Femur (tissue), 1 donor: ENCODE measurements at regions not wholly inside any gene's neighbourhood (a gene's known extent, or its start where the extent isn't known, plus 50 kb on each side); places are given as distances from the start of the nearest gene placed in this dataset.
"Not testable (repeated sequence)": the region's sequence is repeated elsewhere in the genome, so short reads cannot be mapped to it uniquely, and the experiment has no call there.

ENCODE experiments used
- DNase-seq: peaks from one replicate; pipeline ENCODE4 v3.0.0-alpha.2; 2017

GRCh38 chr6:110558575-110558974, 82.2 kb upstream of the SLC22A16 start:
- DNase-seq, result no peak

- no peak for DNase-seq
Measured at GRCh38 chr6:110557199-110557598, 80.8 kb upstream of the SLC22A16 start.

GRCh38 chr6:110556317-110557110, 80.1 kb upstream of the SLC22A16 start:
- DNase-seq, result no peak

- DNase-seq, result no peak
Measured at GRCh38 chr6:110554966-110555460, 78.6 kb upstream of the SLC22A16 start.

- no peak for DNase-seq
Measured at GRCh38 chr6:110554441-110554840, 78.0 kb upstream of the SLC22A16 start.

- no peak for DNase-seq
Measured at GRCh38 chr6:110552901-110553641, 76.7 kb upstream of the SLC22A16 start.

- no peak for DNase-seq
Measured at GRCh38 chr6:110552076-110552475, 75.7 kb upstream of the SLC22A16 start.

- DNase-seq, result no peak
Measured at GRCh38 chr6:110551088-110551487, 74.7 kb upstream of the SLC22A16 start.

- DNase-seq, result no peak
Measured at GRCh38 chr6:110550353-110550752, 73.9 kb upstream of the SLC22A16 start.

GRCh38 chr6:110549277-110549676, 72.9 kb upstream of the SLC22A16 start:
- DNase-seq, result no peak

GRCh38 chr6:110548110-110548847, 71.9 kb upstream of the SLC22A16 start:
- no peak for DNase-seq

- no peak for DNase-seq
Measured at GRCh38 chr6:110547266-110547964, 71.0 kb upstream of the SLC22A16 start.

- no peak for DNase-seq
Measured at GRCh38 chr6:110545081-110545872, 68.9 kb upstream of the SLC22A16 start.

- DNase-seq, result no peak
Measured at GRCh38 chr6:110544472-110544871, 68.1 kb upstream of the SLC22A16 start.

- DNase-seq, result no peak
Measured at GRCh38 chr6:110543106-110543505, 66.7 kb upstream of the SLC22A16 start.

GRCh38 chr6:110542311-110543024, 66.1 kb upstream of the SLC22A16 start:
- no peak for DNase-seq

GRCh38 chr6:110541701-110542309, 65.4 kb upstream of the SLC22A16 start:
- DNase-seq, result no peak

- not testable (repeated sequence) for DNase-seq
Measured at GRCh38 chr6:110539277-110540019, 63.0 kb upstream of the SLC22A16 start.

- DNase-seq, result no peak
Measured at GRCh38 chr6:110538416-110539160, 62.2 kb upstream of the SLC22A16 start.
